GM18511 (cell line): ENCODE measurements at regions not wholly inside any gene's neighbourhood (a gene's known extent, or its start where the extent isn't known, plus 50 kb on each side); places are given as distances from the start of the nearest gene placed in this dataset.
"Not testable (repeated sequence)": the region's sequence is repeated elsewhere in the genome, so short reads cannot be mapped to it uniquely, and the experiment has no call there.

Source experiments
- ATAC-seq: cut with Tn5 transposase; IDR thresholded peaks from one replicate; pipeline ENCODE4 v1.9.1; 2021; ENCODE audit warnings: mild to moderate bottlenecking, moderate library complexity; ENCODE audit not compliant: unreplicated experiment

DNA sequence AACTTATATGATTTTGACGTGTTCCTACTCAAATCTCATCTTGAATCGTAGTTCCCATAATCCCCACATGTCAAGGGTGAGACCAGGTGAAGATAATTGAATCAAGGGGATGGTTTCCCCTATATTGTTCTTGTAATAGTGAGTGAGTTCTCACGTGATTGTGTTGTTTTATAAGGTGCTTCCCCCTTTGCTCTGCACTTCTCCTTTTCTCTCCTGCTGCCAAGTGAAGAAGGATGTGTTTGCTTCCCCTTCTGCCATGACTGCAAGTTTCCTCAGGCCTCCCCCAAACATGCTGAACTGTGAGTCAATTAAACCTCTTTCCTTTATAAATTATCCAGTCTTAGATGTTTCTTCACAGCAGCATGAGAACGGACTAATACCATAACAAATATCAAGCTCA, 83.2 kb downstream of the MANEA start:
- ATAC-seq: no peak

- no peak for ATAC-seq
Observed at GRCh38 chr6:95670011-95670463, 92.7 kb downstream of the MANEA start.

DNA sequence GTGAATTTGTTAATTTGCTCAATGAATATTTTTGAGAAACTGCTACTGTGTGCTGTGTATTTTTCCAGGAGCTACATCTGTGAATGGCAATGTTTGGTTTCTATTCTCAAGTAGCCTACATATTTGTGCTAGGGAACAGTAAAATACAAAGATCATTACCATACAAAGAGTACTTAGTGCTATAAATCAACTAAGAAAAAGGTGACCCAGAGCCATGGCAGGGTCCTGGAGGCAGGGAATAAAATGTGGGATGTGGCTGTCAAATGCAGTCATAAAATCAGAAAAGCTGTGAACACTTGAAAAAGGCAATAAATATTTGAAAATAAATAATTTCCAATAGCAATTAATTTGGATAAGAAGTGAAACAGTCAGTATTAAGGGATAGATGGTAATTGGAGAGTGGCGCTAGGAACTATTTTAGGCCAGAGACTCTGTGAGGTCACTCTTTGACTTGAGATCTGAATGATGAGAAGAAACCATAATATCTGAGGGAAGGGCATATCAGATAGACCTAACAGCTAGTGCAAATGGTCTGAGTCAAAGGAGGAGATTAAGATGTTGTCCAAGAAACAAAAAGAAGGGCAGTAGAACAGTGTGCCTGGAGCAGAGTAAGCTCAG, 98.8 kb downstream of the MANEA start:
- no peak for ATAC-seq

- ATAC-seq: no peak
Observed at GRCh38 chr6:95679981-95680380, 102.6 kb downstream of the MANEA start.

GRCh38 chr6:95681736-95682135, 104.4 kb downstream of the MANEA start:
- ATAC-seq: no peak

DNA sequence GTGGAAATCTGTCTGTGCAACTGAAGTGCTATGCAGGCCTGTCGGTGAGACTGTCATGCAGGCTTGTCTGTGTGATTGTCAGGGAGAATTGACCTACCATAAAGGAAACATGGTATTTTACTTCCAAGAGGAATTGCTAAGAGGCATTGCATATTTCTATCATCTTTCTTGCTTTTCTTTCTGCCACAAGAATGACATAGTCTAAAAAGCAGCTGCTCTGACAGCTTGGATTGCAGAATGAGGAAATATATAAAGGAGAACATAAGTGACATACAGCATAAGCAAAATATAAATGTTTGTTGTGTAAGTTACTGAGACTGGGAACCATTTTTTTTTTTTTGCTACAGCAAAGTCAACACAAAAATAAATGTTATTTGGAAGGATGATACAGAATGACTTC, 105.1 kb downstream of the MANEA start:
- no peak for ATAC-seq

DNA sequence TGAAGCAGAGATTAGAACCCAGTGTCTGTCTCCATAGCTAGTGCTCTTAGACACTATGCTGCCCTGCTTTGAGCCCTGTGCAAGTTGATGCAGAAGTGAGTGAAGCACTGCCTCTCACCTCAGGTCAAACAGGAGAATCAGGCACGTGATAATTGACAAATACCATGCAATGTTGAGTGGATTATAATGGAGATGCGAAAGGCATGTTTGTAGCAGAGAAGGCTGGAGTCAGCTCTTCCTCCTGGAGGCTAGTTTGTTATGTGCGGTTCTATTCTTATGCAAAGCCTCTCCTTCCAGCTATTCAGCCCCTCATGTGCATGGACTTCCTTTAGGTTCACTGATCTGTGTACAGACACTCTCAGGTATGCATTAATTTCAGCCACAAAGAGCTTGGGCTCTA, 108.5 kb downstream of the MANEA start:
- no peak for ATAC-seq

- no peak for ATAC-seq
Observed at GRCh38 chr6:95686272-95686671, 108.9 kb downstream of the MANEA start.

- no peak for ATAC-seq
Observed at GRCh38 chr6:95686895-95687294, 109.6 kb downstream of the MANEA start.

DNA sequence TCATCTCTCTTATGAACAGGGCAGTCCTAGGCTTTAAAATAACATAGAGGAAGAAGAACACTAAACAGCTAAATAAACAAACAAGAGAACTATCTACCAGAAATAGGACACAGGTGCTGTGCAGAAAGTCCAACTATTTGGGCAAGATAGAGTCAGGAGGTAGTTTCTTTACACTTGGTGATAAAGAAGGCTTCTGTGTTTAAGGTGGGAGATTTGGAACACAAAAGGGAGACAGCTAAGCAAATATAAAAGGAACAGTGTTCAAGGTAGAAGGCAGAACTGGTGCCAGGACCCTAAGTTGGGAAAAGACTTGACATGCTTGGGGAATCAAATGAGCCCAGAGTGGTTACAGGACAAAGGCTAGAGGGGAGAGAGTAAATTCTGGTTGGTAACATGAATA, 110.5 kb downstream of the MANEA start:
- ATAC-seq: no peak

- ATAC-seq: peak; percentile 79
Observed at GRCh38 chr6:95690328-95690727, 113.0 kb downstream of the MANEA start.

- no peak for ATAC-seq
Observed at GRCh38 chr6:95693108-95693507, 115.8 kb downstream of the MANEA start.

- ATAC-seq: no peak
Observed at GRCh38 chr6:95698271-95698670, 120.9 kb downstream of the MANEA start.

GRCh38 chr6:95723638-95724037, 146.3 kb downstream of the MANEA start:
- ATAC-seq: no peak

GRCh38 chr6:95725344-95725743, 148.0 kb downstream of the MANEA start:
- ATAC-seq: no peak

DNA sequence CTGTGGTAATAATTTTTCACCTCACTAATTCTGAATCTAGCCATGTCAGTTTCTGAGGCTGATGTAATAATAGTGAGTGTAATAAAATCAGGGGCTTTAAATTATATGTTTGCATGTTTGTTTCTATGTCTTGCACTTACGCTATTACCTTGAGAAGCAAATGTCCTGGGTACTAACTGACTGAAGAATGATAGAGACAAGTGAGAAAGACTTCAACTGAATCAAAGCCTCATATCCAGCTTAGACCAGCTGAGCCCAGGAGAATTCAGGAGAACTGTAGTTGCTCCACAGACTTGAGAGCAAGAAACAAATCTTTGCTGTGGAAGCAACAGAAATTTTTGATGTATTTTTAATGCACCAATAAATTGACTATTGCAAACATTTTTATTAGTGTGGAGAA, 162.8 kb downstream of the MANEA start:
- ATAC-seq: no peak

- no peak for ATAC-seq
Observed at GRCh38 chr6:95741045-95741444, 163.7 kb downstream of the MANEA start.

GRCh38 chr6:95742767-95743289, 165.5 kb downstream of the MANEA start:
- no peak for ATAC-seq

GRCh38 chr6:95743591-95743990, 166.3 kb downstream of the MANEA start:
- no peak for ATAC-seq

DNA sequence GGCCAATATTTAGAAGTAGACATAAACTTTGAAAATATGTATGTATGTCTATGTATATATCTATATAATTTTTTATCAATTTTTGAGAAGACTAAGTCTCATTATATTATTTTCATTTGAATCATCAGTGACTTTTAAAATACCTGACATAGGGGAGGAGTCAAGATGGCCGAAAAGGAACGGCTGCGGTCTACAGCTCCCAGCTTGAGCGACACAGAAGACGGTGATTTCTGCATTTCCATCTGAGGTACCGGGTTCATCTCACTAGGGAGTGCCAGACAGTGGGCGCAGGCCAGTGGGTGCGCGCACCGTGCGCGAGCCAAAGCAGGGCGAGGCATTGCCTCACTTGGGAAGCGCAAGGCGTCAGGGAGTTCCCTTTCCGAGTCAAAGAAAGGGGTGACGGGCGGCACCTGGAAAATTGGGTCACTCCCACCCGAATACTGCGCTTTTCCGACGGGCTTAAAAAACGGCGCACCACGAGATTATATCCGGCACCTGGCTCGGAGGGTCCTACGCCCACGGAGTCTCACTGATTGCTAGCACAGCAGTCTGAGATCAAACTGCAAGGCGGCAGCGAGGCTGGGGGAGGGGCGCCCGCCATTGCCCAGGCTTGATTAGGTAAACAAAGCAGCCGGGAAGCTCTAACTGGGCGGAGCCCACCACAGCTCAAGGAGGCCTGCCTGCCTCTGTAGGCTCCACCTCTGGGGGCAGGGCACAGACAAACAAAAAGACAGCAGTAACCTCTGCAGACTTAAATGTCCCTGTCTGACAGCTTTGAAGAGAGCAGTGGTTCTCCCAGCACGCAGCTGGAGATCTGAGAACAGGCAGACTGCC, 181.1 kb downstream of the MANEA start:
- ATAC-seq: not testable (repeated sequence)

- no peak for ATAC-seq
Observed at GRCh38 chr6:95767897-95768463, 190.6 kb downstream of the MANEA start.

GRCh38 chr6:95768539-95768938, 191.2 kb downstream of the MANEA start:
- ATAC-seq: no peak
